NCI-H345 (cell line): ENCODE measurements at regions not wholly inside any gene's neighbourhood (a gene's known extent, or its start where the extent isn't known, plus 50 kb on each side); places are given as distances from the start of the nearest gene placed in this dataset.
"Not testable (repeated sequence)": the region's sequence is repeated elsewhere in the genome, so short reads cannot be mapped to it uniquely, and the experiment has no call there.

ENCODE experiments used
- DNase-seq: peaks from one replicate; lab custom pipeline; 2025; lab: John Stamatoyannopoulos, UW

DNA sequence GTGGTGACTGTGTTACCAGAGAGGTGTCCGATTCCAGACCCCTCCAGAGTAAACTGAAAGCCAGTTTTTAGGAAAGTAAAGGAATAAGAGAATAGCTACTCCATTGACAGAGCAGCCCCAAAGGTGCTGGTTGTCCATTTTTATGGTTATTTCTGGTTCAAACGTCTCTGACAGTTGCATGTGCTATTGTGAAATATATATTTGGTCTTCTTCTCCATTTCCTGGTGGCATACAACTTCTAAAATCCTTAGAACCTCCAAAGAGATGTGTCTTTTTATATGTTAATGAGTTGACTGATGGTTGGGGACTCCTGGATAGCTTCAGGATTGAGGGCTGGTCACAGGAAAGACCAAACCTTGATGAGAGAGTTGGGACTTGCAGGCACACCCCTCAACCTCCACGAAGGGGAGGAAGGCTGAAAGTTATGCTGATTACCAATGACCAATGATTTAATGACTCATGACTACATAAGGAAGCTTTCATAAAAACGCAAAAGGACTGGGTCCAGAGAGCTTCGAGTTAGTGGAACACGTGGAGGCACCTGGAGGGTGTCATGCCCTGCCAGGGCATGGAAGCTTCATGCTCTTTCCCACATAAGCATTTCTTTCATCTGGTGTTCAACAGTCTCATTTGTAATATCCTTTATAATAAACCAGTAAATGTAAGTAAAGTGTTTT is 100.7 kb downstream of the SLC16A1 start:
- DNase-seq, result no peak

DNA sequence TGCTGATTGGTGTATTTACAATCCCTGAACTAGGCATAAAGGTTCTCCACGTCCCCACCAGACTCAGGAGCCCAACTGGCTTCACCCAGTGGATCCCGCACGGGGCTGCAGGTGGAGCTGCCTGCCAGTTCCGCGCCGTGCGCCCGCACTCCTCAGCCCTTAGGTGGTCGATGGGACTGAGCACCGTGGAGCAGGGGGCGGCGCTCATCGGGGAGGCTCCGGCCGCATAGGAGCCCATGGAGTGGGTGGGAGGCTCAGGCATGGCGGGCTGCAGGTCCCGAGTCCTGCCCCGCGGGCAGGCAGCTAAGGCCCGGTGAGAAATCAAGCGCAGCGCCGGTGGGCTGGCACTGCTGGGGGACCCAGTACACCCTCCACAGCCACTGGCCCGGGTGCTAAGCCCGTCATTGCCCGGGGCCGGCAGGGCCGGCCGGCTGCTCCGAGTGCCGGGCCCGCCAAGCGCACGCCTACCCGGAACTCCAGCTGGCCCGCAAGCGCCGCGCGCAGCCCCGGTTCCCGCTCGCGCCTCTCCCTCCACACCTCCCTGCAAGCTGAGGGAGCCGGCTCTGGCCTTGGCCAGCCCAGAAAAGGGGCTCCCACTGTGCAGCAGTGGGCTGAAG is 101.5 kb downstream of the SLC16A1 start:
- not testable (repeated sequence) for DNase-seq

DNA sequence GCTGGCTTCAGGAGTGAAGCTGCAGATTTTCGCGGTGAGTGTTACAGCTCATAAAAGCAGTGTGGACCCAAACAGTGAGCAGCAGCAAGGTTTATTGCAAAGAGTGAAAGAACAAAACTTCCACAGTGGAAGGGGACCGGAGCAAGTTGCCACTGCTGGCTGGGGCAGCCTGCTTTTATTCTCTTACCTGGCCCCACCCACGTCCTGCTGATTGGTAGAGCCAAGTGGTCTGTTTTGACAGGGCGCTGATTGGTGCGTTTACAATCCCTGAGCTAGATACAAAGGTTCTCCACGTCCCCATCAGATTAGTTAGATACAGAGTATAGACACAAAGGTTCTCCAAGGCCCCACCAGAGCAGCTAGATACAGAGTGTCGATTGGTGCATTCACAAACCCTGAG is 102.1 kb downstream of the SLC16A1 start:
- DNase-seq, result not testable (repeated sequence)

DNA sequence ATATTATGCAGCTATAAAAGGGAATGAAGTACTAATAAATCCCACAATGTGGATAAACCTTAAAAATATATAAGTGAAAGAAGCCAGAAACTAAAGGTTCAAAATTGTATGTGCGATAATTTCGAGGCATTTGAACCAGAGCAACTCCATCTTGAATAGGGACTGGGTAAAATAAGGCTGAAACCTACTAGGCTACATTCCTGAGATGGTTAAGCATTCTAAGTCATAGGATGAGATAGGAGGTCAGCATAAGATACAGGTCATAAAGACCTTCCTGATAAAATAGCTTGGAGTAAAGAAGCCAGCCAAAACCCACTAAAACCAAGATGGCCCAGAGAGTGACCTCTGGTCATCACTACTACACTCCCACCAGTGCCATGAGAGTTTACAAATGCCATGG is 103.1 kb downstream of the SLC16A1 start:
- DNase-seq, result no peak

- DNase-seq, result no peak
Measured at GRCh38 chr1:112852276-112852675, 103.7 kb downstream of the SLC16A1 start.

GRCh38 chr1:112850034-112850757 is 105.8 kb downstream of the SLC16A1 start:
- DNase-seq, result no peak

- DNase-seq, result peak; percentile 40
Measured at GRCh38 chr1:112849425-112850033, 106.5 kb downstream of the SLC16A1 start.

- no peak for DNase-seq
Measured at GRCh38 chr1:112841825-112842224, 114.2 kb downstream of the SLC16A1 start.

GRCh38 chr1:112840631-112841624 is 115.1 kb downstream of the SLC16A1 start:
- peak; percentile 71 for DNase-seq

GRCh38 chr1:112836642-112837041 is 119.4 kb downstream of the SLC16A1 start:
- no peak for DNase-seq

- no peak for DNase-seq
Measured at GRCh38 chr1:112833806-112834205, 118.7 kb upstream of the PPM1J start.

DNA sequence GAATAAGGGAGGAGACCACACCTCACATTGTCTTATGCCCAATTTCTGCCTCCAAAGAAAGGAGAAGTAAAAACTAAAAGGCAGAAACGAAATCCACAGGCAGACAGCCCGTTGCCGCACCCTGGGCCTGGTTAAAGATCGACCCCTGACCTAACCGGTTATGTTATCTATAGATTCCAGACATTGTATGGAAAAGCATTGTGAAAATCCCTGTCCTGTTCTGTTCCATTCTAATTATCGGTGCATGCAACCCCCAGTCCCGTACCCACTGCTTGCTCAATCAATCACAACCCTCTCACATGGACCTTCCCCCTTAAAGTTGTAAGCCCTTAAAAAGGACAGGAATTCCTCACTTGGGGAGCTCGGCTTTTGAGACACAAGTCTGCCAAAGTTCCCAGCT is 117.1 kb upstream of the PPM1J start:
- DNase-seq, result not testable (repeated sequence)

- DNase-seq, result not testable (repeated sequence)
Measured at GRCh38 chr1:112829691-112830090, 114.6 kb upstream of the PPM1J start.

DNA sequence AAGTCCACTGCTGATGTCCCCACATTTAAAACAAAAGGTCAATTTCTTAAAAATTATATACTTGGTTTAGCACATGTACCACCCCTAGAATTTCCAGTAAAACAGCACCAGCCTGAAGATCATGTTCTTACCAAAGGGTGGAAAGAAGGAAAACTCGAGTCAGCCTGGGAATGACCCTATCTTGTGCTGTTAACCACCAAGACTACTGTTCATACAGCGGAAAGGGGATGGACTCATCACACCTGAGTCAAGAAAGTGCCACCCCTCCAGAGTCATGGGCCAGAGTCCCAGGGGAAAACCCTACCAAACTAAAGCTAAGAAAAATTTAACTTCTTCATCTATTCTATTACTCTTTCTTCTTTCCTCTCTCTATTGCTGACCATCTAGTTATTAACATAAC is 113.6 kb upstream of the PPM1J start:
- no peak for DNase-seq

GRCh38 chr1:112827391-112827790 is 112.3 kb upstream of the PPM1J start:
- DNase-seq, result not testable (repeated sequence)

- no peak for DNase-seq
Measured at GRCh38 chr1:112826217-112826944, 111.2 kb upstream of the PPM1J start.

DNA sequence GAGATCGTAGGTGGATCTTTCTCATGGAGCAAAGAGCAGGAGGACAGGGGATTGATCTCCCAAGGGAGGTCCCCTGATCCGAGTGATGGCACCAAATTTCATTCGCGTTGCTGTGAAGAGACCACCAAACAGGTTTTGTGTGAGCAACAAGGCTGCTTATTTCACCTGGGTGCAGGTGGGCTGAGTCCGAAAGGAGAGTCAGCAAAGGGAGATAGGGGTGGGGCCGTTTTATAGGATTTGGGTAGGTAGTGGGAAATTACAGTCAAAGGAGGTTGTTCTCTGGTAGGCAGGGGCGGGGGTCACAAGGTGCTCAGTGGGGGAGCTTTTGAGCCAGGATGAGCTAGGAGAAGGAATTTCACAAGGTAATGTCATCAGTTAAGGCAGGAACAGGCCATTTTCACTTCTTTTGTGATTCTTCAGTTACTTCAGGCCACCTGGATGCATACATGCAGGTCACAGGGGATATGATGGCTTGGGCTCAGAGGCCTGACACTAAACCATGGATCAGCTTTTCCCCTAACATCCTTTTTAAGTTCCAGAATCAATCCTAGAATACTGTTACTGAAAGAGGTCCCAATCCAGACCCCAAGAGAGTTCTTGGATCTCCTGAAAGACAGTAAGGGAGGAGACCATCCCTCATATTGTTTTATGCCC is 110.6 kb upstream of the PPM1J start:
- DNase-seq, result not testable (repeated sequence)

DNA sequence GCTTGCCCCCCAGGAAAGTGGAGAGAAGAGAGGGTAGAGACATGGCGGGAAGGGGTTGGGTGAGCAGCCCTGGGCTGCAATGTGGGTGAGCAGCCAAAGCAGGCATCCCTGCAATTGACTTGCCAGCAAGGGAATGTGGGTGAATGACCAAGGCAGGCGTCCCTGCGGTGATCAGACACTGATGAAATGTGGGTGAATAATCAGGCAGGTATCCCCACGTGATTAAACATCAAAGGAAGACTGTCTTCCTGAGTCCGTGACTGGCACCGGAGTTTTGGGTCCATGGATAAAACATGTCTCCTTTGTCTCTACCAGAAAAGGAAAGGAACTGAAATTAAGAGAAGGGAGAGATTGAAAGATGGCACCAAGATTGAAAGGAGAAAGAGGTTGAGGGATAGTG is 109.9 kb upstream of the PPM1J start:
- not testable (repeated sequence) for DNase-seq

DNA sequence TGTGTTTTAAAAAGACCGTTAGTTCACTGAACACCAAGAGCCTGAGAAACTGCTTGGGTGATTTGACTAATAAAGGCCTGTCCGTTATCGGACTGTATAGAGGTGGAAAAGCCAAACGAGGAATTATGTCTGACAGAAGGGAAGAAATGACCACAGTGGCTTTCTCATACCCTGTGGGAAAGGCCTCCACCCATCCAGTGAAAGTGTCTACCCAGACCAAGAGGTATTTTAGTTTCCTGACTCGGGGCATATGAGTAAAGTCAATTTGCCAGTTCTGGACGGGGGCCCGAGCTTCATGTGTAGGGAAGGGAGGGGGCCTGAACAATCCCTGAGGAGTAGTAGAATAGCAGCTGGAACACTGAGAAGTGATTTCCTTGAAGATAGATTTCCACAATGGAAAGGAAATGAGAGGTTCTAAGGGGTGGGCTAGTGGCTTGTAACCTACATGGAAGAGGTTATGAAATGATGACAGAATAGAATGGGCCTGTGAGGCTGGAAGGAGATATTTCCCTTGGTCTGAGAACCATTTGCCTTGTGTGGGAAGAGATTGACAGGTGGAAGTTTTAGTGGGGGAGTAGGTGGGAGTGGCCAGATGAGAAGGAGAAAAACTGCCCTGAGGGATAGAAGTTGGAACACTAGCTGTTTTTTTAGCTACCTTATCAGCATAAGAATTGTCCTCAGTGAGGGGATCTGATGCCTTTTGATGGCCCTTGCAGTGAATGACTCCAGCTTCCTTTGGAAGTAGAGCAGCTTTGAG is 106.4 kb upstream of the PPM1J start:
- not testable (repeated sequence) for DNase-seq
